Panc1 (cell line): ENCODE measurements at regions not wholly inside any gene's neighbourhood (a gene's known extent, or its start where the extent isn't known, plus 50 kb on each side); places are given as distances from the start of the nearest gene placed in this dataset.

Experiments used
- CTCF ChIP-seq: fragments of 450-650 bp; IDR thresholded peaks from 2 replicates; pipeline ENCODE4 v1.5.1; 2017; ENCODE audit warnings: mild to moderate bottlenecking
- POLR2AphosphoS5 ChIP-seq: IDR thresholded peaks from 2 replicates; pipeline ENCODE4 v1.6.1; 2012; ENCODE audit warnings: mild to moderate bottlenecking, low read depth, low read length, moderate library complexity
- REST ChIP-seq, 2 experiments: IDR thresholded peaks; 2 replicates each; pipeline ENCODE4 v1.6.1; 2011 to 2012; ENCODE audit warnings: low read depth in 2 of 2, control low read depth in 1 of 2, low read length in 1 of 2, mild to moderate bottlenecking in 1 of 2, moderate library complexity in 1 of 2; ENCODE audit not compliant: insufficient read depth in 1 of 2
- TCF7L2 ChIP-seq: IDR thresholded peaks from 2 replicates; pipeline ENCODE4 v1.6.1; 2011; ENCODE audit warnings: mild to moderate bottlenecking, low read depth, low read length, inconsistent platforms

GRCh38 chr20:56091628-56092234 is 86.4 kb upstream of the CBLN4 start:
- no peak for TF ChIP-seq CTCF
- TF ChIP-seq REST (IDR thresholded peaks at IDR 0.05; ENCODE audit: insufficient read depth in 1 of 2, low read depth in 2 of 2, low read length in 1 of 2): no peak
- no peak for TF ChIP-seq POLR2AphosphoS5
- TF ChIP-seq TCF7L2: no peak
